UCSD-AML1 (cell line): ENCODE measurements at regions not wholly inside any gene's neighbourhood (a gene's known extent, or its start where the extent isn't known, plus 50 kb on each side); places are given as distances from the start of the nearest gene placed in this dataset.
A peak's percentile ranks its signal among the peaks of the same experiment; 100 is the strongest.
"Not testable (repeated sequence)": the region's sequence is repeated elsewhere in the genome, so short reads cannot be mapped to it uniquely, and the experiment has no call there.

Source experiments
- DNase-seq: peaks from one replicate; lab custom pipeline; 2025; ENCODE audit not compliant: unreplicated experiment; lab: John Stamatoyannopoulos, UW

GRCh38 chr12:47378222-47378582 lies 298.4 kb upstream of the AMIGO2 start:
- no peak for DNase-seq

GRCh38 chr12:47377414-47378221 lies 297.9 kb upstream of the AMIGO2 start:
- DNase-seq: no peak

DNA sequence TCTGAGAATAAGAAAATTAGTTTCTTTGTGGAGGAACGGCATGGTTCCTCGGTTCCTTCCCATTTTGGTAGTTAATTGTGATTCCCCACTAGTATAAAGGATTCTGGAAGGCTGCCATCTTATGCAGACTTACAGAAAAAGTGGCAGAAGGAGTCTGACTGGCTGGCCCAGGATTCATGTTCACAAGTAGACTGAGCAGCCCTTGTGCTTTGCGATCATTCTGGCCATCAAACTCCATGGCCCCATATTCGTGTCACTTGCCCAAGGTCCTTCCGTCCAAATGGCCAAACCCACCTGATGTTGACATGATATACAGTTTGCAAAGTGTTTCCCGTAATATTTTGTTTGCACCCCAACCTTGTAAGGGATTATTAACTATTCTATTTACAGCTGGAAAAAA lies 297.2 kb upstream of the AMIGO2 start:
- DNase-seq: no peak

- DNase-seq: no peak
These were observed 293.9 kb upstream of the AMIGO2 start for GRCh38 chr12:47373554-47374150.

DNA sequence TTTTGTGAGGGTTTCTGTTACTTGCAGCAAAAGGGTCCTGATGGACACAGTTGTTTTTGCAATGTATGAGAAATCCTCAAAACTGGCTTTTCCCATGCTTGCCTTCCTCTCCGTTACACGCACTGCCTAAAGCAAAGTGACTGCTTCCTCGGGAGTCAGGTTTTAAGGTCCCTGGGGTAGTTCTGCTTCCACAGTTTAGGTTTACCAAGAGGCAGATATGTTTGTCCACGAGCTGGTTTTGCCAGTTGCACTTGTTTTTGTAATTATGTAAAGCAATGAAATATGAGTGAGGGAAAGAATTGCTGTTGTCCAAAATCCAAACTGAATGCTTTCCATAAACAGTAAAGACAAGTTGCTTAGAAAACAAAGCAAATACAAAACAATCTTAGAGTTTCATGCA lies 290.7 kb upstream of the AMIGO2 start:
- DNase-seq: no peak

DNA sequence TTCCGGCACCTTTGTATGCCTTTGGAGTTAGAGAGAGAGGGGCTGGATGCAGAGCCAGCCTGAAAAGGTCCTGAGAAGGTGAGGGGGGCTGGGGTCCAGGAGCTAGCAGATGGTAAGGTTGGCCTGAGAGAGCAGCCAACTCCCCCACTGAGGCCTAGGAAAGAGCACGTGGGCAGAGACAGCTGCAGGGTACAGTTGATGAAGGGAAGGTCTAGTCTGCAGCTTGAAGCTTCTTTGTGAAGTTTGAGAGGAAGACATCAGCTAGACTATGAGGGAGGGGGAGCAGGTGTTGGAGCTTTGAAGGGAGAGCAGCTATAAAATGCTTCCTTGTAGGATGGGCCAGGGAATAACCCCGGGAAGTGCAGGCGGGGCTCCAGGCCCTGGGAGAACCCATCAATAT lies 289.3 kb upstream of the AMIGO2 start:
- DNase-seq: no peak

- no peak for DNase-seq
These were observed 288.3 kb upstream of the AMIGO2 start for GRCh38 chr12:47367912-47368537.

- DNase-seq: no peak
These were observed 286.8 kb upstream of the AMIGO2 start for GRCh38 chr12:47366579-47366978.

GRCh38 chr12:47366157-47366556 lies 286.4 kb upstream of the AMIGO2 start:
- no peak for DNase-seq

DNA sequence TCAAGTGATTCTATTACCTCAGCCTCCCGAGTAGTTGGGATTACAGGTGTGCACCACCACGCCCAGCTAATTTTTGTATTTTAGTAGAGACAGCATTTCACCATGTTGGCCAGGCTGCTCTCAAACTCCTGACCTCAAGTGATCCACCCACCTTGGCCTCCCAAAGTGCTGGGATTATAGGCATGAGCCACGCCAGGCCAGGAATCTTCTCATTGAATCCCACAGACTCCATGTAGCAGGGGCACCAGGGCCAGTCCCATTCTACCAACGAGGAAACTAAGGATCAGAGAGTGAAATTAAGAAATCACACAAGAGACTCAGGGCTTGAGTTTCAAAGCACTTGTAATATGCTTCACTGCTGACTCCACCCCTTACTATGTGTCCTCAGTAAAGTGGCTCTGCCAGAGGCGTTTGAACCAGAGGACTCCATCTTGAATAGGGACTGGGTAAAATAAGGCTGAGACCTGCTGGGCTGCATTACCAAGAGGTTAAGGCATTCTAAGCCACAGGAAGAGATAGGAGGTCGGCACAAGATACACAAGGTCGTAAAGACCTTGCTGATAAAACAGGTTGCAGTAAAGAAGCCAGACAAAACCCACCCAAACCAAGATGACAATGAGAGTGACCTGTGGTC lies 285.8 kb upstream of the AMIGO2 start:
- not testable (repeated sequence) for DNase-seq

DNA sequence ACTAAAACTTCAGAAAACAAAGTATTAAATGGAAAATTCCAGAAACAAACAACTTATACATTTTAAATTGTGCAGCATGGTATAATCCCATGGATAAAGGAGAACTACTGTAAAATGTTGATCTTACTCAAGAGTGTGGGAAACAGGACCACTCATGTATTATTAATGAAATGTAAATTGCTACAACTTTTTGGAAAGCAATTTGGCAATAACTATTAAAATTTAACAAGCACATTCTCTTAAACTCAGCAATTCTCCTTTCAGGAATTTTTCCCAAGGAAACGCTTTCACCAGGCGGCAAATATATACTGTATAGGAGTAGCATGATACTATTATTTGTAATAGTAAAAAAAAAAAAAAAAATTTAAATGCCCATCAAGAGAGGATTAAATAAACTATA lies 284.5 kb upstream of the AMIGO2 start:
- no peak for DNase-seq

- DNase-seq: no peak
These were observed 282.5 kb upstream of the AMIGO2 start for GRCh38 chr12:47362126-47362705.

DNA sequence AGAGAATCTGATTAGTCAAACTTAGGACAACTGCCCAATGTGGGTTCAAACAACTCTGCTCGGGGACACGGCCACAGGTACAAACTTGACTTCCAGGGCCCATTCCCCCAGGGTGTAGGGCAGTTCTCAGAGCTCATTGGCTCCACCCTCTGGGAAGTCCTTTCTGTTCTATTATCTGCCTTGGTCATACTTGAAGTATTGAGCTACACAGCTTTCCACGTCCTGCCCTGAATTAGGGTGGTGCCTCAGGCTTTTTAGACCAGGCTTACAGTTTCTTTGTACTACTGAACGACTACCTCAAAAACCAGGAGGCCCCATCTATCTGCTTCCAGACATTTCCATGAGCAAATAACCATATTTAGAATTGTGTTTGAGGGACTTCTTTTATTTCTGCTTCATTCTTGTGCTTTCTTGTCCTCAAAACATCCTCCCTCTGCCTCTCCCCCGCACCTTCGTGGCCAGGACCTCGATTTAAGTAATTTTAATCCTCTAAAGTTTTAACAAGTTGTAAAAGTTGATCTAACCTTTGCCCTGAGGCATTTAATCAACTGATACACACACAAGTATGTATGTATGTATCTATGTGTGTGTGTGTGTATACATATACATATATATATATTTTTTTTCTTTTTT lies 281.7 kb upstream of the AMIGO2 start:
- peak; percentile 19 for DNase-seq

GRCh38 chr12:47360771-47361388 lies 281.1 kb upstream of the AMIGO2 start:
- DNase-seq: peak; percentile 16

GRCh38 chr12:47360093-47360480 lies 280.3 kb upstream of the AMIGO2 start:
- DNase-seq: no peak

DNA sequence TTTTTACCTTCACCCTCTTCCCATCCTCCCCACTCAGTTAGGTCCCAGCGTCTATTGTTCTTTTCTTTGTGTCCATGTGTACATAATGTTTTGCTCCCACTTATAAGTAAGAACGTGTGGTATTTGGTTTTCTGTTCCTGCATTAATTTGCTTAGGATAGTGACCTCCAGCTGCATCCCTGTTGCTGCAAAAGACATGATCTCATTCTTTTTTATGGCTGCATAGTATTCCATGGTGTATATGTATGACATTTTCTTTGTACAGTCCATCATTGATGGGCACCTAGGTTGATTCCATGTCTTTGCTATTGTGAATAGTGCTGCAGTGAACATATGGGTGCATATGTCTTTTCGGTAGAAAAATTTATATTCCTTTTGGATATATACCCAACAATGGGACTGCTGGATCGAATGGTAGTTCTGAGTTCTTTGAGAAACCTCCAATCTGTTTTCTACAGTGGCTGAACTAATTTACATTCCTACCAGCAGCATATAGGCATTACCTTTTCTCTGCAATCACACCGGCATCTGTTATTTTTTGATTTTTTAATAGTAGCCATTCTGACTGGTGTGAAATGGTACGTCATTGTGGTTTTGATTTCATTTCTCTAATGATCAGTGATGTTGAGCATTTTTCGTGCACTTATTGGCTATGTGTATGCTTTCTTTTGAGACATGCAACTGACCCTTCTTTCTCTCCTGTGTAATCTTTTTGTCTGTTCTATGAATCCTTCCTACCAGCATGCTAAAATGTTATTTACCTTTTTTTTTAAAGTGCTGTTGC lies 279.7 kb upstream of the AMIGO2 start:
- no peak for DNase-seq

DNA sequence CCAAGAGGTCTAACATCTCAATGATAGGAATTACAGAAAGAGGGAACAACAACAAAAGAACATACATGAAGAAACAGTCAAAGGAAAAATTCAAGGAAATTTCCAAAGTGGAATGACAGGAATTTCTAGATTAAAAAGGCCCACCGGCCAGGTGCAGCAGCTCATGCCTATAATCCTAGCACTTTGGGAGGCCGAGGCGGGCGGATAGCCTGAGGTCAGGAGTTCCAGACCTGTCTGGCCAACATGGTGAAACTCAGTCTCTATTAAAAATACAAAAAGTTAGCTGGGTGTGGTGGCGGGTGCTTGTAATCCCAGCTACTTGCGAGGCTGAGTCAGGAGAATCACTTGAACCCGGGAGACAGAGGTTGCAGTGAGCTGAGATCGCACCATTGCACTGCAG lies 277.2 kb upstream of the AMIGO2 start:
- DNase-seq: not testable (repeated sequence)

- no peak for DNase-seq
These were observed 276.5 kb upstream of the AMIGO2 start for GRCh38 chr12:47356129-47356700.

DNA sequence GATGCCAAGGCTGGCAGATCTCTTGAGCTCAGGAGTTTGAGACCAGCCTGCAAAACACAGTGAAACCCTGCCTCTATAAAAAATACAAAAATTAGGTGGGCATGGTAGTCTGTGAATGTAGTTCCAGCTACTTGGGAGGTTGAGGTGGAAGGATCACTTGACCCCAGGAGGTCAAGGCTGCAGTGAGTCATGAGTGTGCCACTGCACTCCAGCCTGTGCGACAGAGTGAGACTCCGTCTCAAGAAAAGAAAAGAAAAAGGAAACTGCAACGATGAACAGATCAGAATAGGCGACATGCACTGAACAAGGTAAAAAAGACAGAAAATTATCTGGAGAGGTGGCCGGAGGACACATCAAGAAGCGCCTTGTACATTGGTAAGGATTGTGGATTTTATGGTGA lies 273.7 kb upstream of the AMIGO2 start:
- no peak for DNase-seq

- no peak for DNase-seq
These were observed 272.3 kb upstream of the AMIGO2 start for GRCh38 chr12:47352067-47352466.
